ENCODE measurements at regions not wholly inside any gene's neighbourhood (a gene's known extent, or its start where the extent isn't known, plus 50 kb on each side); places are given as distances from the start of the nearest gene placed in this dataset.

- TF ChIP-seq SP4 (IDR thresholded peaks at IDR 0.05; ENCODE audit: low read length) (no peak), KDM5A (IDR thresholded peaks at IDR 0.05; ENCODE audit: low read length) (no peak), POLR2AphosphoS5 (IDR thresholded peaks at IDR 0.05; ENCODE audit: low read depth, low read length) (no peak)
These were observed 1288.2 kb upstream of the CRIM1 start (continued) for GRCh38 chr2:35067420-35067819.

All from H1 (cell line).